Activated T-helper 2 cell treated with anti-CD3 and anti-CD28 coated beads, Interferon-gamma antibody, Interleukin-2, Interleukin-4, amounts not matched to agents 10 μg/mL and 5 μg/mL and 100 μg/mL, durations not matched to agents 14 hours and 24 hours and 36 hours (primary cell): ENCODE measurements at regions not wholly inside any gene's neighbourhood (a gene's known extent, or its start where the extent isn't known, plus 50 kb on each side); places are given as distances from the start of the nearest gene placed in this dataset.

Experiments
- DNase-seq: peaks from one replicate; pipeline ENCODE4 v3.0.0; 2021; ENCODE audit warnings: low spot score
- H3K27ac Mint-ChIP-seq: one replicate; pipeline ENCODE4 v1.8.0; 2021; ENCODE audit warnings: mixed read lengths
- H3K27me3 Mint-ChIP-seq: one replicate; pipeline ENCODE4 v1.8.0; 2021; ENCODE audit warnings: low read depth, mixed read lengths
- H3K36me3 Mint-ChIP-seq: one replicate; pipeline ENCODE4 v1.8.0; 2021; ENCODE audit warnings: low read depth, mixed read lengths
- H3K4me1 Mint-ChIP-seq: one replicate; pipeline ENCODE4 v1.8.0; 2021; ENCODE audit warnings: low read depth, mixed read lengths
- H3K4me3 Mint-ChIP-seq: one replicate; pipeline ENCODE4 v1.8.0; 2021; ENCODE audit warnings: low read depth, mild to moderate bottlenecking, moderate library complexity, mixed read lengths
- H3K9me3 Mint-ChIP-seq: one replicate; pipeline ENCODE4 v1.8.0; 2021; ENCODE audit warnings: mixed read lengths
- intact Hi-C: fragments of 100-400 bp; cut with micrococcal nuclease; formaldehyde crosslinking; loops from one replicate; pipeline ENCODE4 v1.15.1; 2023

GRCh38 chr20:30985386-30985785 is 272.1 kb upstream of the DEFB115 start:
- no peak overlapping the region for H3K4me3 Mint-ChIP-seq
- intact Hi-C loops = no loop called here
- H3K27me3 Mint-ChIP-seq = no peaks in the 10 kb centered on the region
- H3K9me3 Mint-ChIP-seq = peaks cover 68% of the 10 kb centered on the region
- no peaks in the 10 kb centered on the region for H3K4me1 Mint-ChIP-seq
- no peak for DNase-seq
- H3K36me3 Mint-ChIP-seq = no peaks in the 10 kb centered on the region
- H3K27ac Mint-ChIP-seq = no peak overlapping the region
